ENCODE measurements at regions not wholly inside any gene's neighbourhood (a gene's known extent, or its start where the extent isn't known, plus 50 kb on each side); places are given as distances from the start of the nearest gene placed in this dataset.

- no peak overlapping the region for H3K4me2 ChIP-seq (ENCODE audit: low read depth, low read length)
- no peak for ATAC-seq
- POLR2A ChIA-PET, result no interaction called here
- no peak for DNase-seq (ENCODE audit: low spot score)
- no peak overlapping the region for H3K27ac ChIP-seq (ENCODE audit: extremely low read length, insufficient read depth, low read length)
- H3K4me3 ChIP-seq (replicated peaks in 1 of 3; ENCODE audit: insufficient read depth in 1 of 3, low read depth in 2 of 3, low read length in 3 of 3), result no peak overlapping the region
- FAIRE-seq, result no peak
- no TSS peak for BruUV-seq (replicated peaks)
- CTCF ChIA-PET (ENCODE audit: low intra/inter-chr PET ratio, low total read pairs), result no interaction called here
- in situ Hi-C loops (cut with HindIII; ENCODE audit: extremely low pct_ligation_motif_present, low pct_unique_long_range_greater_than_20kb), result no loop called here
- 1% methylated on average over 3 of the region's 3 CpGs for WGBS (ENCODE audit: low lambda C conversion rate)
- H3K4me1 ChIP-seq (ENCODE audit: insufficient read depth, low read length), result no peaks in the 10 kb centered on the region
- peaks cover 88% of the 10 kb centered on the region for H3K9me3 ChIP-seq (ENCODE audit: low read length)
- intact Hi-C loops (cut with micrococcal nuclease; ENCODE audit: unreplicated experiment), result no loop called here
- no peak overlapping the region for H3K9ac ChIP-seq (ENCODE audit: insufficient read depth, low read depth, low read length)
- no peaks in the 10 kb centered on the region for H3K27me3 ChIP-seq (ENCODE audit: control insufficient read depth in 1 of 2, insufficient read depth in 2 of 2, low read length in 2 of 2)
- no peaks in the 10 kb centered on the region for H3K36me3 ChIP-seq (replicated peaks in 1 of 2; ENCODE audit: control insufficient read depth in 1 of 2, insufficient read depth in 2 of 2, low read length in 2 of 2)
- H2AFZ ChIP-seq (ENCODE audit: low read length), result no peak overlapping the region
- H4K20me1 ChIP-seq (ENCODE audit: insufficient read depth, low read length), result no peaks in the 10 kb centered on the region
- TF ChIP-seq RBM39 (IDR thresholded peaks at IDR 0.05; ENCODE audit: low read depth, low read length, poor library complexity, severe bottlenecking) (no peak), EEA1 (CRISPR knock-in tag; IDR thresholded peaks at IDR 0.05; ENCODE audit: borderline replicate concordance) (no peak), ZNF33A (CRISPR knock-in tag; IDR thresholded peaks at IDR 0.05; ENCODE audit: borderline replicate concordance) (no peak), SMAD1 (CRISPR knock-in tag; IDR thresholded peaks at IDR 0.05; ENCODE audit: borderline replicate concordance, low read depth) (no peak), SIN3A (IDR thresholded peaks at IDR 0.05; ENCODE audit: borderline replicate concordance, low read depth, low read length) (no peak), SMAD3 (CRISPR knock-in tag; IDR thresholded peaks at IDR 0.05) (no peak), ZNF205 (CRISPR knock-in tag; IDR thresholded peaks at IDR 0.05) (no peak), DZIP1 (CRISPR knock-in tag; IDR thresholded peaks at IDR 0.05) (no peak)
- H3K79me2 ChIP-seq (ENCODE audit: insufficient read depth, low read length), result no peaks in the 10 kb centered on the region
Measured at GRCh38 chr15:87538327-87538834, 718.2 kb downstream of the NTRK3 start.

All from HepG2 (cell line).